ENCODE measurements at regions not wholly inside any gene's neighbourhood (a gene's known extent, or its start where the extent isn't known, plus 50 kb on each side); places are given as distances from the start of the nearest gene placed in this dataset.

DNA sequence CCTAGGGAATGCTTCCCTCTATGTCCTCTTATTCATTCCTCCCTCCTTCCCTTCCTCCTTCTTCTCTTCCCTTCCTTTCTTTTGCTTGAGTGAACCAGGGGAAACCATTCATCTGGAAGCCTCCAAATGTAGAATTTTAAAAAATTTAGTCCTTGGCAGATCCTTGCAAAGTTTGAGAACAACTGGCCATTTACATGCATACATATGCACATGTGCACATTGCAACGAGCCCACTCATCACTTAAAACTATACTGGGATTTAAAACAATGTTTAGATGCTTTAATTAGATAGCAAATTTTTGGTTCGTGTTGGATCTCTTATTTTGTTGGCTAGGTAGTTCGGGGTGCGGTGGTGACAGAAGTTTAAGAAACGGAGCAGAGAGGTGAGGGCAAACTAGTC lies 68.0 kb upstream of the HMGA2 start:
- no peaks in the 10 kb centered on the region; the same call in 1 of the 2 replicates for H3K9me3 ChIP-seq (ENCODE audit: control insufficient read depth, insufficient read depth, low read depth, low read length)
- H3K4me3 ChIP-seq (ENCODE audit: low read depth, low read length) = no peak overlapping the region
- no peaks in the 10 kb centered on the region for H3K27me3 ChIP-seq (ENCODE audit: control insufficient read depth, insufficient read depth, low read length)
- H3K9ac ChIP-seq (ENCODE audit: low read length) = no peak overlapping the region
- H3K4me1 ChIP-seq (ENCODE audit: control insufficient read depth, insufficient read depth, low read length) = peaks cover 30% of the 10 kb centered on the region
- no peak overlapping the region for H3K27ac ChIP-seq (ENCODE audit: low read depth, low read length)
- no peaks in the 10 kb centered on the region for H3K36me3 ChIP-seq (ENCODE audit: control insufficient read depth, insufficient read depth, low read length)

DNA sequence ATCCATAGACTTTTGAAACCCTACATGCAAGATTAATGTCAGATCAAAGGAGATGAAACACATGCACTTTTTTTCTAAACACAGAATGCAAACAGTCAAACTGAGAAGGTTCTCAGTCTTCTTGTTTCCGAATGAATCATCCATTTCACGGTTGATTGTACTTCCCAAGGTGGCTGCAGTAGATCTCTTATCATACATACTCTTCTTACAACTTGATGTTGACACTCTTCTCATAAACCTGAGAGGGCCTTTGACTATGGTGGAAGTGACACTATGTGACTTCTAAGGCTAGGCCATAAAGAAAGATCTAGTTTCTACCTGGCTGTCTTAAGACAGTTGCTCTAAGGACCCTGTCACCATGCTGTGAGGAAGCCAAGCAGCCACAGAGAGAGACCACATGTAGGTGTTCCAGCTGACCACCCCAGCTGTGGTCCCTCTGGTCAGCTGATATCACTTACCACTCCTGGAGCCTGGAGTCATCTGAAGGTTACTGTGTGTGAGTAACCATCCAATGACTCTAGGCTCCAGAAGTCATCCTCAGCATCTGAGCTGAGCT lies 67.2 kb upstream of the HMGA2 start:
- Histone ChIP-seq H3K27ac (ENCODE audit: low read depth, low read length) (no peak overlapping the region), H3K4me1 (ENCODE audit: control insufficient read depth, insufficient read depth, low read length) (peaks cover 38% of the 10 kb centered on the region)

DNA sequence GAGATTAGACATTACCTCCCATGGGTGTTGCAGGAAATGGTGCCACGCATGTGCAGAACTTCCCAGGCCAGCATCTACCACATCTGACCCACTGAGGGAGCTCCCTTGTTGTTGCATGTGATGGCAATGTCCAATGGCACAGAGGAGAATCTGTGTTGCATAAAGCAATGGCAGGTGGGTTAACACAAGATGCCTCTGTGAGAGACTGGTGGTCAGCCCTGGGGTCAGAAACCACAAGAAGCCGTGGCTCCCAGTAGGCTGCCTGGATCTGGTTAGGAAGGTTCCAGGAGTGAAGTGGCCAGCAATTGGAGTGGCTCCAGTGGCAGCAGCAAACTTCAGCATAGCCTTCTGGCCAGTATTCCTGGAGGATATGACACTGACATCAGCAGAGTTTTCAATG lies 65.9 kb upstream of the HMGA2 start:
- Histone ChIP-seq H3K9me3 (ENCODE audit: control insufficient read depth, insufficient read depth, low read depth, low read length) (no peaks in the 10 kb centered on the region; the same call in 1 of the 2 replicates), H3K27me3 (ENCODE audit: control insufficient read depth, insufficient read depth, low read length) (no peaks in the 10 kb centered on the region), H3K36me3 (ENCODE audit: control insufficient read depth, insufficient read depth, low read length) (no peaks in the 10 kb centered on the region), H3K4me3 (ENCODE audit: low read depth, low read length) (no peak overlapping the region), H3K9ac (ENCODE audit: low read length) (no peak overlapping the region), H3K4me1 (ENCODE audit: control insufficient read depth, insufficient read depth, low read length) (peaks cover 47% of the 10 kb centered on the region), H3K27ac (ENCODE audit: low read depth, low read length) (no peak overlapping the region)

More for the DNA sequence above, 67.2 kb upstream of the HMGA2 start:
- no peaks in the 10 kb centered on the region; the same call in 1 of the 2 replicates for H3K9me3 ChIP-seq (ENCODE audit: control insufficient read depth, insufficient read depth, low read depth, low read length)
- H3K27me3 ChIP-seq (ENCODE audit: control insufficient read depth, insufficient read depth, low read length) = no peaks in the 10 kb centered on the region
- H3K4me3 ChIP-seq (ENCODE audit: low read depth, low read length) = no peak overlapping the region
- H3K9ac ChIP-seq (ENCODE audit: low read length) = no peak overlapping the region
- H3K36me3 ChIP-seq (ENCODE audit: control insufficient read depth, insufficient read depth, low read length) = no peaks in the 10 kb centered on the region

DNA sequence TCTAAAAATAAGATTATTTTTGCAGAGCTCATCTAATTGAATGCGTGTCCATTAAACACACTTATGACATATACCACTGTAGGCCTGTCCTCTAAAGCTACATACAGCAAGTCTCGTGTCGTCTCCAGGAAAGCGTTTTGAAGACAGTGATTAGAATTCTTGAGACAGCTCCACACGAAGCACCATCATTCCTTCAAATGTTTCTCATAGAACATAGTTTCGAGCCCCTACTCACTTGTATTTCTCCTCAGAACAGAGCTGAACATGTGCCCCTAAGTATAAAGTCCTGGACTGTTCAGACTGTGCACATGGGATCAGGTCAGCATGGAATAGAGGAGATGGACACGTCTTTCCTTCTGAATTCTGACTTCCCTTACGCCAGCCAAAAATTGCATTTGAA lies 64.5 kb upstream of the HMGA2 start:
- no peak overlapping the region for H3K4me3 ChIP-seq (ENCODE audit: low read depth, low read length)
- H3K9ac ChIP-seq (ENCODE audit: low read length) = no peak overlapping the region
- H3K36me3 ChIP-seq (ENCODE audit: control insufficient read depth, insufficient read depth, low read length) = no peaks in the 10 kb centered on the region
- H3K27ac ChIP-seq (ENCODE audit: low read depth, low read length) = no peak overlapping the region
- peaks cover 36% of the 10 kb centered on the region for H3K4me1 ChIP-seq (ENCODE audit: control insufficient read depth, insufficient read depth, low read length)
- H3K27me3 ChIP-seq (ENCODE audit: control insufficient read depth, insufficient read depth, low read length) = no peaks in the 10 kb centered on the region
- no peaks in the 10 kb centered on the region; the same call in 1 of the 2 replicates for H3K9me3 ChIP-seq (ENCODE audit: control insufficient read depth, insufficient read depth, low read depth, low read length)

DNA sequence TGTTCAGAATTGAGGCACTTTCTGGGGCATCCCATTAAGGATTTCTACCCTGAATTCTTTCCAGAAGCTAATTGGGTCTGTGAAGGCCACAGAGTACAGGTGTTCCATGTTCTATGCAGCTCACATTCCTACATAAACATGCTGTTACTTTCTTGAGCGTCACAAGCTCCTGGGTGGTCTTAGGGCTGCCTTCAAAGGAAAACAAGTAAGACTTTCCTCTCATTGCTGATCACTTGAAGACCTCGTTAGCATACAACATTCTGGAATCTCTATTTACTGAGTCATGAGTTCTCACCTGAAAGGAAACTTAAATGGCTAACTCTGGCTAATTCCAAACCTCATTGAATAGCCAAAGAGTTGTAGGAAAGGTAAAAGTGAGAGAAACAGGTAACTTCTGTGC lies 63.0 kb upstream of the HMGA2 start:
- H3K9me3 ChIP-seq (ENCODE audit: control insufficient read depth, insufficient read depth, low read depth, low read length) = no peaks in the 10 kb centered on the region; the same call in 1 of the 2 replicates
- H3K27me3 ChIP-seq (ENCODE audit: control insufficient read depth, insufficient read depth, low read length) = no peaks in the 10 kb centered on the region
- peak overlapping the region; percentile 88 for H3K27ac ChIP-seq (ENCODE audit: low read depth, low read length)
- H3K4me1 ChIP-seq (ENCODE audit: control insufficient read depth, insufficient read depth, low read length) = peaks cover 29% of the 10 kb centered on the region
- peak overlapping the region; percentile 65 for H3K9ac ChIP-seq (ENCODE audit: low read length)
- H3K4me3 ChIP-seq (ENCODE audit: low read depth, low read length) = no peak overlapping the region
- H3K36me3 ChIP-seq (ENCODE audit: control insufficient read depth, insufficient read depth, low read length) = no peaks in the 10 kb centered on the region

DNA sequence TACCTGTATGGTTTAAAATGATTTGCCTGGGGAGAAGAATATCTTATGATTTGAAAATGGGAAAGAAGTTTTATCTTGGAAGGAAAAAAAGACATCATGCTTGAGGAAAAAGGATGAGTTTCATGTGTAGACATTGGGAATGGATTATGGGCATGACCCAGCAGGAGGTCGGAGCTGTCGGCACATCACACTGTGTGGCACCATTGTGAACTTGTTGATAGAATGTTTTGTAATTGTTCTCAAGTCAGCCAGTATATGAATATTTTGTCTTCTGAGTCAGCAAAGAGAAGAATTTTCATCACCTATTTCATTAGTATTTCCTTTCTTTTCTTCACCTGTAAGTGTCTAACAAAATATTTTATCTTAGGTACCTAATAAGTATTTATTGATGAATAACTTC lies 60.0 kb upstream of the HMGA2 start:
- Histone ChIP-seq H3K27me3 (ENCODE audit: control insufficient read depth, insufficient read depth, low read length) (no peaks in the 10 kb centered on the region), H3K36me3 (ENCODE audit: control insufficient read depth, insufficient read depth, low read length) (no peaks in the 10 kb centered on the region), H3K9me3 (ENCODE audit: control insufficient read depth, insufficient read depth, low read depth, low read length) (no peaks in the 10 kb centered on the region; the same call in 1 of the 2 replicates), H3K4me1 (ENCODE audit: control insufficient read depth, insufficient read depth, low read length) (peaks cover 29% of the 10 kb centered on the region), H3K9ac (ENCODE audit: low read length) (no peak overlapping the region), H3K27ac (ENCODE audit: low read depth, low read length) (no peak overlapping the region), H3K4me3 (ENCODE audit: low read depth, low read length) (no peak overlapping the region)

DNA sequence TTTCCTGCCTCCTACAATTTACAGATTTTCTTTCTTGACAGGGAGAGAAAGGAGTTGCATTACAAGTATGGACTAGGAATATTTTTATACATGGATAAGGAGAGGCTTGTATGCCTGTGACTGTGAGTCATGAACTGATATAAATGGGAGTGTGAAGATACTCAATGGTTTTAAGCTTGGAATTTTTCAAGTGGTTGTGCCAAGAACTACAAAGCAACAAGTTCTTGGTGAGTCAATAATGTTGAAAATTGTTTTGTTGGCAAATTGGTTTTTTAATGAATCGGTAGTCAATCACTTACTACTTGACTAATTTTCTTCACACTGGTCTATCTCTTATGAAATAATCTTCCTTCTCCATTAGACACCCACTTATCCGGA lies 58.9 kb upstream of the HMGA2 start:
- Histone ChIP-seq H3K9me3 (ENCODE audit: control insufficient read depth, insufficient read depth, low read depth, low read length) (no peaks in the 10 kb centered on the region; the same call in 1 of the 2 replicates), H3K4me3 (ENCODE audit: low read depth, low read length) (no peak overlapping the region), H3K36me3 (ENCODE audit: control insufficient read depth, insufficient read depth, low read length) (no peaks in the 10 kb centered on the region), H3K27me3 (ENCODE audit: control insufficient read depth, insufficient read depth, low read length) (no peaks in the 10 kb centered on the region), H3K9ac (ENCODE audit: low read length) (no peak overlapping the region), H3K27ac (ENCODE audit: low read depth, low read length) (no peak overlapping the region), H3K4me1 (ENCODE audit: control insufficient read depth, insufficient read depth, low read length) (peaks cover 25% of the 10 kb centered on the region)

DNA sequence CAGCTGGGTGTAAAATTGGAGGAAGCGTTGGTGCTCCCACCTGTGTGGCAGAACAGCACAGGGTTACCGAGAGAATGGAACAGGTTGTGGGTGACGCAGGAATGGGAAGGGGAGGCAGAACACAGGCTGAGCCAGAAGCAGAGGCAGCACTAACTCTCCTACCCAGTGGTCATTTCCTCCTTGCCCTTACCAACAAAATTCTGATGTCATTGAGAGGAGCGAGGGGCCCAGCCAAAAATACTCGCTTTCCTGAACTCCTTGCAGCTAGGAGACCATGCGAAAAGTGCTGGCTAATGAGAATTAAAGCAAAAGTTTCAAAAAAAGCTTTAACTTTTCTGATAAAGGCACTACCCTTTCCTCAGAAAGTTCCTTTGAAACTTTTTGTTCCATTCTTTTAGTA lies 54.4 kb upstream of the HMGA2 start:
- Histone ChIP-seq H3K9ac (ENCODE audit: low read length) (no peak overlapping the region), H3K4me1 (ENCODE audit: control insufficient read depth, insufficient read depth, low read length) (no peaks in the 10 kb centered on the region), H3K27ac (ENCODE audit: low read depth, low read length) (no peak overlapping the region), H3K27me3 (ENCODE audit: control insufficient read depth, insufficient read depth, low read length) (no peaks in the 10 kb centered on the region), H3K36me3 (ENCODE audit: control insufficient read depth, insufficient read depth, low read length) (no peaks in the 10 kb centered on the region), H3K4me3 (ENCODE audit: low read depth, low read length) (no peak overlapping the region), H3K9me3 (ENCODE audit: control insufficient read depth, insufficient read depth, low read depth, low read length) (no peaks in the 10 kb centered on the region)
